ENCODE measurements at regions not wholly inside any gene's neighbourhood (a gene's known extent, or its start where the extent isn't known, plus 50 kb on each side); places are given as distances from the start of the nearest gene placed in this dataset.

GRCh38 chr16:85994492-85995490, 95.8 kb downstream of the IRF8 start:
- no peak overlapping the region for H3K4me3 ChIP-seq (replicated peaks in 1 of 2; ENCODE audit: low read depth in 1 of 2, low read length in 2 of 2)
- H3K9me2 ChIP-seq (ENCODE audit: insufficient read depth): no peaks in the 10 kb centered on the region
- POLR2A ChIA-PET: no interaction called here
- intact Hi-C loops (cut with micrococcal nuclease): no loop called here
- H3K9ac ChIP-seq (ENCODE audit: low read length): no peak overlapping the region
- H3K27me3 ChIP-seq (ENCODE audit: insufficient read depth, low read length): peaks cover 37% of the 10 kb centered on the region
- no peaks in the 10 kb centered on the region for H3K9me3 ChIP-seq (ENCODE audit: control insufficient read depth in 1 of 2, insufficient read depth in 1 of 2, low read depth in 1 of 2, low read length in 2 of 2)
- no peaks in the 10 kb centered on the region for H4K20me1 ChIP-seq (ENCODE audit: insufficient read depth)
- RAD21 ChIA-PET (ENCODE audit: low non-redundant PET in 1 of 2, low total read pairs in 2 of 2, uncharacterized antibody in 2 of 2, unreplicated experiment in 2 of 2): no interaction called here
- no peak overlapping the region for H2AFZ ChIP-seq (ENCODE audit: low read depth, low read length, poor library complexity, severe bottlenecking)
- H3K79me2 ChIP-seq (ENCODE audit: insufficient read depth, low read length): no peaks in the 10 kb centered on the region
- H3K4me1 ChIP-seq (ENCODE audit: control insufficient read depth in 1 of 2, insufficient read depth in 2 of 2, low read length in 2 of 2): no peaks in the 10 kb centered on the region
- TF ChIP-seq, protein P1, sequence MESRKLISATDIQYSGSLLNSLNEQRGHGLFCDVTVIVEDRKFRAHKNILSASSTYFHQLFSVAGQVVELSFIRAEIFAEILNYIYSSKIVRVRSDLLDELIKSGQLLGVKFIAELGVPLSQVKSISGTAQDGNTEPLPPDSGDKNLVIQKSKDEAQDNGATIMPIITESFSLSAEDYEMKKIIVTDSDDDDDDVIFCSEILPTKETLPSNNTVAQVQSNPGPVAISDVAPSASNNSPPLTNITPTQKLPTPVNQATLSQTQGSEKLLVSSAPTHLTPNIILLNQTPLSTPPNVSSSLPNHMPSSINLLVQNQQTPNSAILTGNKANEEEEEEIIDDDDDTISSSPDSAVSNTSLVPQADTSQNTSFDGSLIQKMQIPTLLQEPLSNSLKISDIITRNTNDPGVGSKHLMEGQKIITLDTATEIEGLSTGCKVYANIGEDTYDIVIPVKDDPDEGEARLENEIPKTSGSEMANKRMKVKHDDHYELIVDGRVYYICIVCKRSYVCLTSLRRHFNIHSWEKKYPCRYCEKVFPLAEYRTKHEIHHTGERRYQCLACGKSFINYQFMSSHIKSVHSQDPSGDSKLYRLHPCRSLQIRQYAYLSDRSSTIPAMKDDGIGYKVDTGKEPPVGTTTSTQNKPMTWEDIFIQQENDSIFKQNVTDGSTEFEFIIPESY (IDR thresholded peaks at IDR 0.05; ENCODE audit: extremely low read depth, insufficient replicate concordance, low read length): no peak
- TF ChIP-seq ELF1 (IDR thresholded peaks at IDR 0.05; ENCODE audit: borderline replicate concordance, low read depth) (no peak), TCF7L2 (IDR thresholded peaks at IDR 0.05; ENCODE audit: borderline replicate concordance, extremely low read depth, insufficient read depth, insufficient read length) (no peak), FOSL1 (IDR thresholded peaks at IDR 0.05; ENCODE audit: low read depth) (no peak), CTCF (IDR thresholded peaks at IDR 0.05 in 2 of 3, conservative IDR thresholded peaks at IDR 0.05 in 1 of 3; ENCODE audit: borderline replicate concordance in 1 of 3, insufficient read depth in 1 of 3, low read depth in 2 of 3, low read length in 2 of 3) (no peak), REST (IDR thresholded peaks at IDR 0.05; ENCODE audit: low read depth) (no peak), YY1 (IDR thresholded peaks at IDR 0.05; ENCODE audit: extremely low read depth, insufficient replicate concordance, low read depth, low read length) (no peak), CBX3 (IDR thresholded peaks at IDR 0.05; ENCODE audit: low read depth) (no peak), EGR1 (IDR thresholded peaks at IDR 0.05; ENCODE audit: low read depth) (no peak), SP1 (IDR thresholded peaks at IDR 0.05; ENCODE audit: low read depth) (no peak), EZH2 (IDR thresholded peaks at IDR 0.05) (no peak), MAX (IDR thresholded peaks at IDR 0.05) (no peak), ATF3 (IDR thresholded peaks at IDR 0.05) (no peak), ZFX (IDR thresholded peaks at IDR 0.05) (no peak), RAD21 (IDR thresholded peaks at IDR 0.05; ENCODE audit: low read depth) (no peak), CEBPB (IDR thresholded peaks at IDR 0.05; ENCODE audit: low read depth) (no peak), SIN3A (IDR thresholded peaks at IDR 0.05; ENCODE audit: low read depth) (no peak)
- DNase-seq (ENCODE audit: low read depth, low spot score) (no peak), ATAC-seq (no peak)
- CTCF ChIA-PET: no interaction called here
- no peak overlapping the region for H3K27ac ChIP-seq (ENCODE audit: low read depth, low read length)
- no TSS peak for BruUV-seq (replicated peaks)
- H3K4me2 ChIP-seq (ENCODE audit: low read length): no peak overlapping the region
- H3K36me3 ChIP-seq (ENCODE audit: control insufficient read depth in 1 of 2, insufficient read depth in 2 of 2, low read length in 2 of 2): no peaks in the 10 kb centered on the region
